WTC11 (cell line): ENCODE measurements at regions not wholly inside any gene's neighbourhood (a gene's known extent, or its start where the extent isn't known, plus 50 kb on each side); places are given as distances from the start of the nearest gene placed in this dataset.

ENCODE experiments used
- CREB1 ChIP-seq: sonication (generic); formaldehyde crosslinking; IDR thresholded peaks from 2 replicates; pipeline ENCODE4 v1.8.0; 2023; ENCODE audit warnings: mild to moderate bottlenecking, missing genetic modification reagents
- EMX1 ChIP-seq: fragments of 250-450 bp; sonication (Bioruptor Pico); IDR thresholded peaks from 2 replicates; pipeline ENCODE4 v1.8.0; 2021; ENCODE audit warnings: mild to moderate bottlenecking
- NR2C2 ChIP-seq: sonication (generic); formaldehyde crosslinking; IDR thresholded peaks from 2 replicates; pipeline ENCODE4 v1.8.0; 2022; ENCODE audit warnings: mild to moderate bottlenecking, missing genetic modification reagents
- SOX15 ChIP-seq: fragments of 250-450 bp; sonication (Bioruptor Pico); IDR thresholded peaks from 2 replicates; pipeline ENCODE4 v1.9.0; 2021; ENCODE audit warnings: mild to moderate bottlenecking
- ZNF416 ChIP-seq: fragments of 250-450 bp; sonication (Bioruptor Pico); IDR thresholded peaks from 2 replicates; pipeline ENCODE4 v1.9.0; 2021; ENCODE audit warnings: mild to moderate bottlenecking, inconsistent platforms
- TF ChIP-seq, protein P1 (sequence below): fragments of 200-600 bp; IDR thresholded peaks from 2 replicates; pipeline ENCODE4 v1.8.0; 2022; ENCODE audit warnings: antibody characterized with exemption
- TF ChIP-seq, protein P2 (sequence below): sonication (generic); formaldehyde crosslinking; IDR thresholded peaks from 2 replicates; pipeline ENCODE4 v1.8.0; 2023; ENCODE audit warnings: missing genetic modification reagents, mild to moderate bottlenecking, borderline replicate concordance
- TF ChIP-seq, protein P3 (sequence below): sonication (generic); formaldehyde crosslinking; IDR thresholded peaks from 2 replicates; pipeline ENCODE4 v1.8.0; 2022; ENCODE audit warnings: mild to moderate bottlenecking, missing genetic modification reagents

DNA sequence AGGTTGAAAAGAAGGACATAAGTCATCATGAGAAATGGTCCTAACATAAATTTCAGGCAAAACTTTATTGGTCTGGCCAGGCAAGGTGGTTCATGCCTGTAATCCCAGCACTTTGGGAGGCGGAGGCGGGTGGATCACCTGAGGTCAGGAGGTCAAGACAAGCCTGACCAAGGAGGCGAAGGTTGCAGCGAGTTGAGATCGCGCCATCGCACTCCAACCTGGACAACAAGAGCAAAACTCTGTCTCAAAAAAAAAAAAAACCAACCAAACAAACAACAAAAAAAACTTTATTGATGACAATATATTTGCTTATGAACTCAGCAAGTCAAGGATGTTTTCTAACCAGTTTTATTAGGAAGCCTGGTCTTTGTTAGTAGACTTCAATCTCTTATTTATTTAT lies 54.6 kb upstream of the ARHGAP21 start:
- TF ChIP-seq, protein P1, sequence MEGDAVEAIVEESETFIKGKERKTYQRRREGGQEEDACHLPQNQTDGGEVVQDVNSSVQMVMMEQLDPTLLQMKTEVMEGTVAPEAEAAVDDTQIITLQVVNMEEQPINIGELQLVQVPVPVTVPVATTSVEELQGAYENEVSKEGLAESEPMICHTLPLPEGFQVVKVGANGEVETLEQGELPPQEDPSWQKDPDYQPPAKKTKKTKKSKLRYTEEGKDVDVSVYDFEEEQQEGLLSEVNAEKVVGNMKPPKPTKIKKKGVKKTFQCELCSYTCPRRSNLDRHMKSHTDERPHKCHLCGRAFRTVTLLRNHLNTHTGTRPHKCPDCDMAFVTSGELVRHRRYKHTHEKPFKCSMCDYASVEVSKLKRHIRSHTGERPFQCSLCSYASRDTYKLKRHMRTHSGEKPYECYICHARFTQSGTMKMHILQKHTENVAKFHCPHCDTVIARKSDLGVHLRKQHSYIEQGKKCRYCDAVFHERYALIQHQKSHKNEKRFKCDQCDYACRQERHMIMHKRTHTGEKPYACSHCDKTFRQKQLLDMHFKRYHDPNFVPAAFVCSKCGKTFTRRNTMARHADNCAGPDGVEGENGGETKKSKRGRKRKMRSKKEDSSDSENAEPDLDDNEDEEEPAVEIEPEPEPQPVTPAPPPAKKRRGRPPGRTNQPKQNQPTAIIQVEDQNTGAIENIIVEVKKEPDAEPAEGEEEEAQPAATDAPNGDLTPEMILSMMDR, result no peak
- no peak for TF ChIP-seq CREB1 (CRISPR knock-in tag)
- no peak for TF ChIP-seq NR2C2 (CRISPR knock-in tag)
- TF ChIP-seq, protein P2, sequence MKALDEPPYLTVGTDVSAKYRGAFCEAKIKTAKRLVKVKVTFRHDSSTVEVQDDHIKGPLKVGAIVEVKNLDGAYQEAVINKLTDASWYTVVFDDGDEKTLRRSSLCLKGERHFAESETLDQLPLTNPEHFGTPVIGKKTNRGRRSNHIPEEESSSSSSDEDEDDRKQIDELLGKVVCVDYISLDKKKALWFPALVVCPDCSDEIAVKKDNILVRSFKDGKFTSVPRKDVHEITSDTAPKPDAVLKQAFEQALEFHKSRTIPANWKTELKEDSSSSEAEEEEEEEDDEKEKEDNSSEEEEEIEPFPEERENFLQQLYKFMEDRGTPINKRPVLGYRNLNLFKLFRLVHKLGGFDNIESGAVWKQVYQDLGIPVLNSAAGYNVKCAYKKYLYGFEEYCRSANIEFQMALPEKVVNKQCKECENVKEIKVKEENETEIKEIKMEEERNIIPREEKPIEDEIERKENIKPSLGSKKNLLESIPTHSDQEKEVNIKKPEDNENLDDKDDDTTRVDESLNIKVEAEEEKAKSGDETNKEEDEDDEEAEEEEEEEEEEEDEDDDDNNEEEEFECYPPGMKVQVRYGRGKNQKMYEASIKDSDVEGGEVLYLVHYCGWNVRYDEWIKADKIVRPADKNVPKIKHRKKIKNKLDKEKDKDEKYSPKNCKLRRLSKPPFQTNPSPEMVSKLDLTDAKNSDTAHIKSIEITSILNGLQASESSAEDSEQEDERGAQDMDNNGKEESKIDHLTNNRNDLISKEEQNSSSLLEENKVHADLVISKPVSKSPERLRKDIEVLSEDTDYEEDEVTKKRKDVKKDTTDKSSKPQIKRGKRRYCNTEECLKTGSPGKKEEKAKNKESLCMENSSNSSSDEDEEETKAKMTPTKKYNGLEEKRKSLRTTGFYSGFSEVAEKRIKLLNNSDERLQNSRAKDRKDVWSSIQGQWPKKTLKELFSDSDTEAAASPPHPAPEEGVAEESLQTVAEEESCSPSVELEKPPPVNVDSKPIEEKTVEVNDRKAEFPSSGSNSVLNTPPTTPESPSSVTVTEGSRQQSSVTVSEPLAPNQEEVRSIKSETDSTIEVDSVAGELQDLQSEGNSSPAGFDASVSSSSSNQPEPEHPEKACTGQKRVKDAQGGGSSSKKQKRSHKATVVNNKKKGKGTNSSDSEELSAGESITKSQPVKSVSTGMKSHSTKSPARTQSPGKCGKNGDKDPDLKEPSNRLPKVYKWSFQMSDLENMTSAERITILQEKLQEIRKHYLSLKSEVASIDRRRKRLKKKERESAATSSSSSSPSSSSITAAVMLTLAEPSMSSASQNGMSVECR (CRISPR knock-in tag), result no peak
- no peak for TF ChIP-seq ZNF416 (CRISPR knock-in tag)
- TF ChIP-seq, protein P3, sequence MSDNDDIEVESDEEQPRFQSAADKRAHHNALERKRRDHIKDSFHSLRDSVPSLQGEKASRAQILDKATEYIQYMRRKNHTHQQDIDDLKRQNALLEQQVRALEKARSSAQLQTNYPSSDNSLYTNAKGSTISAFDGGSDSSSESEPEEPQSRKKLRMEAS (CRISPR knock-in tag), result no peak
- TF ChIP-seq SOX15, result no peak
- TF ChIP-seq EMX1, result no peak
